CD4-positive, alpha-beta T cell treated with Interferon alpha-2 for 1 hour (primary cell): ENCODE measurements at regions not wholly inside any gene's neighbourhood (a gene's known extent, or its start where the extent isn't known, plus 50 kb on each side); places are given as distances from the start of the nearest gene placed in this dataset.

Experiments
- DNase-seq, 2 donors: peaks; one replicate each; pipeline ENCODE4 v3.0.0-alpha.2; 2020 to 2022

- no peak for DNase-seq
These were observed 118.8 kb upstream of the TENM3 start for GRCh38 chr4:182124359-182124758.

- no peak for DNase-seq
These were observed 117.1 kb upstream of the TENM3 start for GRCh38 chr4:182126096-182126495.

GRCh38 chr4:182126603-182127002 is 116.6 kb upstream of the TENM3 start:
- no peak for DNase-seq

GRCh38 chr4:182133033-182133432 is 110.2 kb upstream of the TENM3 start:
- no peak for DNase-seq

- no peak for DNase-seq
These were observed 108.9 kb upstream of the TENM3 start for GRCh38 chr4:182134261-182134660.

GRCh38 chr4:182136201-182136600 is 107.0 kb upstream of the TENM3 start:
- DNase-seq = no peak

GRCh38 chr4:182137343-182137742 is 105.9 kb upstream of the TENM3 start:
- no peak for DNase-seq

GRCh38 chr4:182139491-182139890 is 103.7 kb upstream of the TENM3 start:
- no peak for DNase-seq

- DNase-seq = no peak
These were observed 102.7 kb upstream of the TENM3 start for GRCh38 chr4:182140547-182140946.

GRCh38 chr4:182141061-182141460 is 102.1 kb upstream of the TENM3 start:
- no peak for DNase-seq

- DNase-seq = no peak
These were observed 100.8 kb upstream of the TENM3 start for GRCh38 chr4:182142176-182143085.

GRCh38 chr4:182143086-182143821 is 99.9 kb upstream of the TENM3 start:
- no peak for DNase-seq

- DNase-seq = no peak
These were observed 99.2 kb upstream of the TENM3 start for GRCh38 chr4:182143822-182144625.

- no peak for DNase-seq
These were observed 98.4 kb upstream of the TENM3 start for GRCh38 chr4:182144626-182145333.

GRCh38 chr4:182145334-182145905 is 97.8 kb upstream of the TENM3 start:
- no peak for DNase-seq

GRCh38 chr4:182147391-182147790 is 95.8 kb upstream of the TENM3 start:
- no peak for DNase-seq

- no peak for DNase-seq
These were observed 92.6 kb upstream of the TENM3 start for GRCh38 chr4:182150645-182151044.

- DNase-seq = no peak
These were observed 87.4 kb upstream of the TENM3 start for GRCh38 chr4:182155806-182156205.

- DNase-seq = no peak
These were observed 80.0 kb upstream of the TENM3 start for GRCh38 chr4:182163180-182163579.

- DNase-seq = no peak
These were observed 73.6 kb upstream of the TENM3 start for GRCh38 chr4:182169572-182169971.

GRCh38 chr4:182169987-182170386 is 73.2 kb upstream of the TENM3 start:
- no peak for DNase-seq

GRCh38 chr4:182170417-182170935 is 72.7 kb upstream of the TENM3 start:
- no peak for DNase-seq
